ENCODE measurements at regions not wholly inside any gene's neighbourhood (a gene's known extent, or its start where the extent isn't known, plus 50 kb on each side); places are given as distances from the start of the nearest gene placed in this dataset.

DNA sequence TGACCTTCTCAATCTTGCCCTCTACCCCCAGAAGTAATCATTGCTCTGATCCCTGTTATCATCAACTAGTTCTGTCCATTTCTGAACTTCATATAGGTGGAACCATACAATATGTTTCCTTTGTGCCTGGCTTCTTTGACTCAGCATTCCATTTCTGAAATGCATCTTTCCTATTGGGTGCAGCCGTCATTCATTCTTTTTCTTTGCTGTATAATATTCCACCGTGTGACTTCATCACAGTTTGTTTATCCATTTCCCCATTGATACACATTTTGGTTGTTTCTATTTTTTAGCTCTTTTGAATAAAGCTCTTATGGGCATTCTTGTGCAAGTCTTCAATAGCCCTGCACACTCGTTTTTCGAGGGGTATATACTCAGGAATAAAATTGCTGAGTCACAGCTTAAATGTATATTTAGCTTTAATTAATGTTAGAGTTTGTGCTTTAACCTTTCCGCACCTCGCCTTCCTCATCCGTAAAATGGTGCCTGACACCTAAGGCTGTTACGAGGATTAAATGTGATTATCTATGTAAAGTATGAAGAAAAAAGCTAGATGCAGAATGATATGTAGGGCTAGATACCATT is 491.6 kb downstream of the MIAT start:
- TF ChIP-seq EZH2 (IDR thresholded peaks at IDR 0.05; ENCODE audit: low read depth, low read length, severe bottlenecking) (no peak), CTCF (IDR thresholded peaks at IDR 0.05; ENCODE audit: control extremely low read depth in 1 of 3, insufficient read depth in 1 of 3, low read depth in 1 of 3, low read length in 3 of 3) (no peak), POLR2A (IDR thresholded peaks at IDR 0.05; ENCODE audit: control extremely low read depth in 1 of 2, low read depth in 2 of 2, low read length in 2 of 2) (no peak)

Measured in H1 (cell line).